Gastrocnemius medialis (tissue), 4 donors: ENCODE measurements at regions not wholly inside any gene's neighbourhood (a gene's known extent, or its start where the extent isn't known, plus 50 kb on each side); places are given as distances from the start of the nearest gene placed in this dataset.

Source experiments
- CTCF ChIP-seq, 5 experiments: fragments of 450-650 bp in 3 of 5; fragments of 200-600 bp in 2 of 5; sonication (generic) in 2 of 5; IDR thresholded peaks in 4 of 5; conservative IDR thresholded peaks in 1 of 5; 1 replicate in 4 of 5; 2 replicates in 1 of 5; pipeline ENCODE4 v1.5.1; 2016 to 2019; ENCODE audit warnings: antibody characterized with exemption in 5 of 5, mild to moderate bottlenecking in 3 of 5, moderate library complexity in 3 of 5
- POLR2A ChIP-seq, 2 donors: fragments of 450-650 bp; IDR thresholded peaks; one replicate each; pipeline ENCODE4 v1.6.1; 2017; ENCODE audit warnings: antibody characterized with exemption in 2 of 2, mild to moderate bottlenecking in 2 of 2, moderate library complexity in 2 of 2

GRCh38 chr17:77744066-77744988 is 214.2 kb upstream of the TNRC6C start:
- TF ChIP-seq POLR2A (IDR thresholded peaks at IDR 0.05) (no peak), CTCF (IDR thresholded peaks at IDR 0.05 in 4 of 5, conservative IDR thresholded peaks at IDR 0.05 in 1 of 5) (no peak)
